Vagina (tissue), 2 donors: ENCODE measurements at regions not wholly inside any gene's neighbourhood (a gene's known extent, or its start where the extent isn't known, plus 50 kb on each side); places are given as distances from the start of the nearest gene placed in this dataset.

Experiments used
- DNase-seq, 2 donors: peaks; one replicate each; pipeline ENCODE4 v3.0.0-alpha.2; 2017; ENCODE audit errors: extremely low spot score in 2 of 2
- H3K27ac ChIP-seq: fragments of 200-600 bp; sonication (generic); one replicate; pipeline ENCODE4 v1.5.1; 2019
- H3K27me3 ChIP-seq: fragments of 200-600 bp; sonication (generic); one replicate; pipeline ENCODE4 v1.5.1; 2019
- H3K36me3 ChIP-seq, 2 donors: fragments of 200-600 bp; sonication (generic); one replicate each; pipeline ENCODE4 v1.5.1; 2017 to 2019
- H3K4me1 ChIP-seq: fragments of 200-600 bp; sonication (generic); one replicate; pipeline ENCODE4 v1.5.1; 2019
- H3K4me3 ChIP-seq, 2 donors: fragments of 200-600 bp; sonication (generic); 1 replicate in 1 of 2; 2 replicates in 1 of 2; pipeline ENCODE4 v1.5.1; 2016 to 2019
- H3K9me3 ChIP-seq: fragments of 200-600 bp; sonication (generic); one replicate; pipeline ENCODE4 v1.5.1; 2019
- CTCF ChIP-seq, 3 experiments: fragments of 450-650 bp in 2 of 3; fragments of 200-600 bp in 1 of 3; sonication (generic) in 1 of 3; IDR thresholded peaks; one replicate each; pipeline ENCODE4 v1.5.1; 2017 to 2019; ENCODE audit warnings: antibody characterized with exemption in 3 of 3, mild to moderate bottlenecking in 2 of 3, moderate library complexity in 2 of 3
- POLR2A ChIP-seq, 2 donors: fragments of 450-650 bp; IDR thresholded peaks; one replicate each; pipeline ENCODE4 v1.6.1; 2017; ENCODE audit warnings: antibody characterized with exemption in 2 of 2, mild to moderate bottlenecking in 2 of 2, moderate library complexity in 2 of 2
- POLR2AphosphoS5 ChIP-seq, 2 donors: sonication (generic); formaldehyde crosslinking; IDR thresholded peaks; one replicate each; pipeline ENCODE4 v1.9.0; 2017; ENCODE audit warnings: antibody characterized with exemption in 2 of 2, mild to moderate bottlenecking in 2 of 2, low read depth in 1 of 2; ENCODE audit not compliant: insufficient read depth in 1 of 2
- intact Hi-C: fragments of 100-400 bp; cut with DNase I; formaldehyde crosslinking; loops from one replicate; pipeline ENCODE4 v1.15.1; 2023

- Histone ChIP-seq H3K27ac (no peak overlapping the region), H3K4me3 (no peak overlapping the region), H3K9me3 (no peaks in the 10 kb centered on the region), H3K4me1 (no peaks in the 10 kb centered on the region), H3K27me3 (no peaks in the 10 kb centered on the region), H3K36me3 (no peaks in the 10 kb centered on the region)
- DNase-seq: no peak
- intact Hi-C loops: no loop called here
- no peak for TF ChIP-seq CTCF (IDR thresholded peaks at IDR 0.05)
- no peak for TF ChIP-seq POLR2A (IDR thresholded peaks at IDR 0.05)
- no peak for TF ChIP-seq POLR2AphosphoS5 (IDR thresholded peaks at IDR 0.05; ENCODE audit: insufficient read depth in 1 of 2, low read depth in 1 of 2)
Measured at GRCh38 chr9:115513148-115513547, 395.2 kb upstream of the TNC start.

- DNase-seq: no peak
- Histone ChIP-seq H3K27me3 (no peaks in the 10 kb centered on the region), H3K4me1 (no peaks in the 10 kb centered on the region), H3K9me3 (no peaks in the 10 kb centered on the region), H3K36me3 (no peaks in the 10 kb centered on the region), H3K27ac (no peak overlapping the region), H3K4me3 (no peak overlapping the region)
- intact Hi-C loops: no loop called here
- TF ChIP-seq POLR2A (IDR thresholded peaks at IDR 0.05) (no peak), CTCF (IDR thresholded peaks at IDR 0.05) (no peak), POLR2AphosphoS5 (IDR thresholded peaks at IDR 0.05; ENCODE audit: insufficient read depth in 1 of 2, low read depth in 1 of 2) (no peak)
Measured at GRCh38 chr9:115514454-115514853, 396.5 kb upstream of the TNC start.

- Histone ChIP-seq H3K4me1 (no peaks in the 10 kb centered on the region), H3K27me3 (no peaks in the 10 kb centered on the region), H3K4me3 (no peak overlapping the region), H3K36me3 (no peaks in the 10 kb centered on the region), H3K9me3 (no peaks in the 10 kb centered on the region), H3K27ac (no peak overlapping the region)
- no peak for TF ChIP-seq POLR2AphosphoS5 (IDR thresholded peaks at IDR 0.05; ENCODE audit: insufficient read depth in 1 of 2, low read depth in 1 of 2)
- no peak for TF ChIP-seq CTCF (IDR thresholded peaks at IDR 0.05)
- TF ChIP-seq POLR2A (IDR thresholded peaks at IDR 0.05): no peak
- intact Hi-C loops: no loop called here
- no peak for DNase-seq
Measured at GRCh38 chr9:115517335-115518075, 399.5 kb upstream of the TNC start.

- no peak for DNase-seq
- no peaks in the 10 kb centered on the region for H3K4me1 ChIP-seq
- H3K36me3 ChIP-seq: no peaks in the 10 kb centered on the region
- no peak overlapping the region for H3K27ac ChIP-seq
- no peak for TF ChIP-seq POLR2AphosphoS5 (IDR thresholded peaks at IDR 0.05; ENCODE audit: insufficient read depth in 1 of 2, low read depth in 1 of 2)
- no peak for TF ChIP-seq POLR2A (IDR thresholded peaks at IDR 0.05)
- TF ChIP-seq CTCF (IDR thresholded peaks at IDR 0.05): no peak
- H3K9me3 ChIP-seq: no peaks in the 10 kb centered on the region
- no peaks in the 10 kb centered on the region for H3K27me3 ChIP-seq
- intact Hi-C loops: no loop called here
- no peak overlapping the region for H3K4me3 ChIP-seq
Measured at GRCh38 chr9:115520646-115521045, 402.7 kb upstream of the TNC start.

- intact Hi-C loops: no loop called here
- no peaks in the 10 kb centered on the region for H3K4me1 ChIP-seq
- no peaks in the 10 kb centered on the region for H3K36me3 ChIP-seq
- DNase-seq: no peak
- TF ChIP-seq POLR2A (IDR thresholded peaks at IDR 0.05) (no peak), POLR2AphosphoS5 (IDR thresholded peaks at IDR 0.05; ENCODE audit: insufficient read depth in 1 of 2, low read depth in 1 of 2) (no peak), CTCF (IDR thresholded peaks at IDR 0.05) (no peak)
- H3K4me3 ChIP-seq: no peak overlapping the region
- no peak overlapping the region for H3K27ac ChIP-seq
- no peaks in the 10 kb centered on the region for H3K27me3 ChIP-seq
- no peaks in the 10 kb centered on the region for H3K9me3 ChIP-seq
Measured at GRCh38 chr9:115522912-115523311, 405.0 kb upstream of the TNC start.
